Ramos (cell line): ENCODE measurements at regions not wholly inside any gene's neighbourhood (a gene's known extent, or its start where the extent isn't known, plus 50 kb on each side); places are given as distances from the start of the nearest gene placed in this dataset.

ENCODE experiments used
- in situ Hi-C: fragments of 300-500 bp; cut with MboI; formaldehyde crosslinking; loops from one replicate; pipeline ENCODE4 v1.14.3; 2022; ENCODE audit warnings: low sequenced_read_pairs; ENCODE audit not compliant: unreplicated experiment

DNA sequence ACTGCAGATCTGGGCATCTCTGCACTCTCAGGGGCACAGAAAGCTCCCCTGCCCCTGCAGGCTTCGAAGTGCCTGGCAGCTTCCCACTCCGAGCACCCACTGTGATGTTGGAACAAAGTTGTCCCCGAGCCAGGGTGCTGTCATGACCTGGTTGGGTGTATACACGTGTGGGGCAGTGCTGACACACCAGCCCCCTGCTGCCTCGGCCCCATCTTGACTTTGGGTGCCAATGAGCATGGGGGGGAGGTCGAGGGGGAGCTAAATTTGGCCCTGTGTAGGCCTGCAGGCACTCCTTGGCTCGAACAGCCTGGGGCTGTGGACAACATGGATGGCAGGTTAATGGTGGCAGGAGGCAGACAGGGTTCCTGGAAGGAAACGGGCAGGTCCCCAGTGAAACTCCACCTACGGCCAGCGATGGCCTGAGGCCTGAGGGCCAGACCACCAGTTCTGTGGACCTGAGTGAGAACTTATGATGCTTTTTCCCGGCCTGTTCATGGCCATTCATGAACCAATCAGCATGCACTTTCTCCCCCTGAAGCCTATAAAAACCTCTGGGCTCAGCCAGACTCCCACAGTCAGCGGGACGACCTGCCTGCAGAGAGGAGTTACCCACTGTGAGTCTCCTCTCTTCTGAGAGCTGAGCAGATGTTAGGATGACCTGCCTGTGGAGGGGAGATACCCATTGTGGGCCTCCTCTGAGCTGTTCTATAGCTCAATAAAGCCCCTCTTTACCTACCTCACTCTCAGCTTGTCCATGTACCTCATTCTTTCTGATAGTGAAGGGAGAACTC, 1029.1 kb upstream of the GBE1 start:
- in situ Hi-C loops: no loop called here

DNA sequence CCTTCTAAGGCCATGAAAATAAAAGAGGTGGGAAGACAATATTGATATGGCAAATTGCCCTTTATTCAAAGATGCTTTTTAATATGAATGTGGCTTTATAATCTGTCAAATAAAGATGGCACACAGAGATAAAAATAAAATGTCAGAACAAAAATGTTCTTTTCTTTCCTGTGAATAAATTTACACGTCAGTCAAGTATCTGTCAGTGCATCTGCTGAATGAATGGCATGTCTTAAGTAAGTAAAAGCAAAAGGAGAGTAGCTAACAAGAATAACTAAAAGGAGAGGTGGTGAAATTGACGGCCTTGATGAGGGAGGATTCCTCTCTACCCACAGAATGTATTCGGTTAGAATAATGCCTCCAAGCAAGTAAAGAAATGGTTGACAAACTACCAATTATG, 1021.7 kb upstream of the GBE1 start:
- in situ Hi-C loops: no loop called here

DNA sequence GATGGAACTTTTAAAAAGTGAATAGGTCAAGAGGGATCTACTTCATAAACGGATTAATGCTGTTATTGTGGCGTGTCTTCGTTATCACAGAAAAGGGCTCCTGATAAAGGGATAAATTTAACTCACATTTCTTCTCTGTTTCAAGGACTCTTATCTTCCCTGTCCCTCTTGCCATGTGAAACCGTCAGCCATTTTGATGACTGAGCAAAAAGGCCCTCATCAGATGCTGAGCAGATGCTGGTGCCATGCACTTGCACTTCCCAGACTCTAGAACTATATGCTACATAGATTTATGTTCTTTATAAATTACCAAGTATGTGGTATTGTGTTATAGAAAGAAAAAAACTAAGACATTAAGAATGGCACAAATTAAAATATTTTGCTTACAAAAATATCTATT, 1011.8 kb upstream of the GBE1 start:
- in situ Hi-C loops: no loop called here

GRCh38 chr3:82764521-82764920, 1003.1 kb upstream of the GBE1 start:
- in situ Hi-C loops: no loop called here

DNA sequence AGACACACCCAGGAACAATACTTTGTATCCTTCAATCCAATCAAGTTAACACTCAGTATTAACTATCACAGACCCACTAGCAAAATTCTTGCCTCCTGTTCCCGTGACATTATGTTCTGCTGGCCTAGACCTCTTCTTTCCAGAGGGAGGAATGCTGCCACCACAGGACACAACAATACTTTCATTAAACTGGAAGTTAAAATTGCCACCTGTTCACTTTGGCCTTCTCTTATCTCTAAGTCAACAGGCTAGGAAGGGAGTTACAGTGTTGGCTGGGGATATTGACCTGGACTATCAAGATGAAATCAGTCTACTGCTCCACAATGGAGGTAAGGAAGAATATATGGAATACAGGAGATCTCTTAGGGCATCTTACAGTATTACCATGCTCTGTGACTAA, 1000.4 kb upstream of the GBE1 start:
- in situ Hi-C loops: no loop called here

GRCh38 chr3:82745544-82745943, 984.1 kb upstream of the GBE1 start:
- in situ Hi-C loops: no loop called here

DNA sequence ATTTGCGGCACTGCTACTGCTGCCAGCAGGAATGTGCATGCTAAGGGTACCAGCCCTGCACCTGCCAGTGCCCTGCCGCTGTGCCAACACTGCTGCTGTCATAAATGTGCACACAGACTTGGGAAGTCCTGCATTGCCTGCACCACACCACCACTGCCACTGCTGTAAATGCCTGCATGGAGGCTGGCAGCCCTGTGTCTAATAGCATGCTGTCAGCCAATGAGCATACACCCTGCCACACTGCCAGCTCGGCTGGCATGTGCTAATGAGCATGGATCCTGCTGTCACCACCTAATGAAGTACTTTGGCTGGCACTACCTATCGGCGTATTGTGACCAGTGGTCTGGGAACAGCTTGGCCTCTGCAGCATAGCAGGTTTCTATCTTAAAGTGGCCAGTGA, 981.8 kb upstream of the GBE1 start:
- in situ Hi-C loops: no loop called here

- in situ Hi-C loops: no loop called here
Observed at GRCh38 chr3:82741346-82741745, 979.9 kb upstream of the GBE1 start.

DNA sequence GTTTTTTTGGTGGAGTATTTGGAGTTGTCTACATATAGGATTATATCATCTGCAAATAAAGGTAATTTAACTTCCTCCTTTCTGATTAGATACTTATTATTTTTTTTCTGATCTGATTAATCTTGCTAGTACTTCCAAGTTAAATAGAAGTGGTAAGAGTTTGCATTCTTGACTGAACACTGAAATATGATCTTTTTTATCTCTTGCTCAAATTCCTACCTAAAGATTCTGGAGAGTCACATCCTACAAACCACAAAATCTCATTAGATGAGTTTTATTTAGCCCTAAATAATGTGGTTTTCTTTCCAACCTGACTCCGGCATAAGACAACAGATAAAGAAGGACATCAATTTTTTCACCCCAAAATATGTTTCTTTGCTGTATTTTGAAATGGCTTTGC, 977.9 kb upstream of the GBE1 start:
- in situ Hi-C loops: no loop called here

GRCh38 chr3:82736696-82737277, 975.3 kb upstream of the GBE1 start:
- in situ Hi-C loops: no loop called here

- in situ Hi-C loops: no loop called here
Observed at GRCh38 chr3:82715091-82715856, 953.8 kb upstream of the GBE1 start.

DNA sequence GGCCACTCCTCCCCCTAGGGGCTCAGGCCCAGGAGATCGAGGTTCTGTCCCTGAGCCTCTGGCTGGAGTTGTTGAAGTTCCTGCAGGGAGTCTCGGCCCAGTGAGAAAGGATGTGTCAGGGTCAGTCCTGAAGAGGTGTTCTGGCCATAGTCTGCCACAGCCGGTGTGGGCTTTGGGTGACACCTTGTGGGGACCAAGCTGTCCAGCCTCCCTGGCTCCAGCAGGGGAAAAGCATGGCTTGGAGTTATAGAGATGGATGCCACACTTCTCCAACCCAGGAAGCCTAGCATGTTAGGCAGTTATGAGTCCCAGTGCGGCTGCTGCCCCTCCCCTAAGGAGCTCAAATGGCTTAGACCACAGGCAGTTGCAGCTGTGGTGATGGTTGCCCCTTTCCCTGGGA, 945.6 kb upstream of the GBE1 start:
- in situ Hi-C loops: no loop called here

DNA sequence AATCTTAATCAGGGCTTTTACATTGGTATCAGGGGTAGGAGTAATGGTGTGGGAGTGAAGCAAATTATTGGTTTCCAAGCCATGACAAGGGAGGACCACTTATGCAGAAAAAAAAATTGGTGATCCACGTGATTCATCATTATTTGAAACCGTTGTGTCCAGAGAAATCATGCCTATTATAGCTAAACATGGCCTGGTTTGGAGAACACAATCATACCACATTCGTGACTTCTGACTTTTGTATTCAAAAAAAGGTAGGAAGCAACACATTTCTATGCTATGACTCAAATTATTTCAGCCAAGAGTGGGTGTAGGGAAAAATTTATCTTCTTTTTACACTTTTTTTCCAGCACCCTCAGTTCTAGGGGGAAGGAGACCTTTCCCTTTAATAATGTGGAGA, 924.3 kb upstream of the GBE1 start:
- in situ Hi-C loops: no loop called here

DNA sequence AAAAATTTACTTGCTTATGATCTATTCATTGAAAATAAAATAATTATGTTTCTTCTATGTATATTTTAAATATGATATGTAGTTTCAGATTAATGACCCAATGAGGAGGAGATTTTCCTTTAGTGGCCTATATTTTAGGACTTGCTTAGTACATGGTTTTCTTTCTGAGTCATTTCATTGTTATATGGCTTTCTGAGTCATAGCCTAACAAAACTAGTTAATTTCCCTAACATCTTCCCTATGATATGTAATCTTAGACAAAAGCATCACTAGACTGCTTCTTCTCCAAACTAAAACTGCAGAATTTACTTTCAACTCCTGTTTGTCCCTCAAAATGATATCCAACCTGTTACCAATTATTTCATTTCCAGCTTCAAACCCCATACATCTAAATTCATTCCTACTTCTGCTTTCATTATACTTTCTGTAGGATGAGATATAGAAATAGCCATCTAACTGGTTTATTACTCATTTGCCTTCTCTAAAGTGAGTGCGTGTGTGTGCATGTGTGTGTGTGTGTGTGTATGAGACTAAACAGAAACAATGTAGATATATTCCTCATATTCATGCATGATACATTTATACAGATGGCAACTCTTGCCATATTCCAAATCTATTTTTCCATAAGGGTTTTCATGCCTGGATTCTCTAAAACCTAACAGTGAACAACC, 915.0 kb upstream of the GBE1 start:
- in situ Hi-C loops: no loop called here

DNA sequence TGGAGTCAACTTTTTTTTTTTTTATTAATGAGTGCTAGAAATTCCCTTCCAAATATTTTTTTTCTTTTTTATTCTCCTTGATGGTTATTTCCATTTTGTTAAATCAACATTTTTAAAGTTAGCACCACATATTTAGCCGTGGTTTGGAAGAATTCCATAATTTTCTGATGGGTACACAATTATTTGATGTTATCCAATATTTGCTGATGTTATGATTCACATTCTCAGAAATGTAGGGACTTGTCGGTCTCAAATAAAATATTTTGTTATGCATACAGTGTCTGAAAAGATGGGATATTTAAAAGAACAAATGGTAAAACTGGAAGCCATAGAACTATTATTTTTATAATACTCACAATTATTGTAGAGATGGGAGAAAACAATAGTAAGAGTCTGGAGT, 911.5 kb upstream of the GBE1 start:
- in situ Hi-C loops: no loop called here

GRCh38 chr3:82671466-82671865, 910.0 kb upstream of the GBE1 start:
- in situ Hi-C loops: no loop called here

GRCh38 chr3:82654708-82655107, 893.3 kb upstream of the GBE1 start:
- in situ Hi-C loops: no loop called here

GRCh38 chr3:82643948-82644347, 882.5 kb upstream of the GBE1 start:
- in situ Hi-C loops: no loop called here

GRCh38 chr3:82641701-82642100, 880.3 kb upstream of the GBE1 start:
- in situ Hi-C loops: no loop called here

DNA sequence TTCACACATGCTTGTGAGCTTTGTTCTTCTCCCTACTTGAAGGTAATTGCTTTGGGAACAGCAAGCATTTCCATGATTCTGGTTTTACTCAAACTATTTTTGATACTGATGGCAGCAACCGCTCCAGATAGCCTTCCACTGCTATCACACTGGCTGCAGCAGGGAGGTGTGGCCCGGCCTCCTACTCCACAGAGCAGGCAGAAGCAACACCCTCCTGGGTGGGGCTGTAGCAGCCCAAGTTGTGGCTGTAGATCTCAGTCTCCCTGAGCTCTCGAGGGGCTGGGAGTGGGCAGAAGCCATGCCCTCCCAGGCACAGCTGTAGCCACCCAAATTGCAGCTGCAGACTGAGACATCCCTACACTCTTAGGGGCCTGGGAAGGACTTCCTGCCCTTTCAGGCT, 878.8 kb upstream of the GBE1 start:
- in situ Hi-C loops: no loop called here

- in situ Hi-C loops: no loop called here
Observed at GRCh38 chr3:82637574-82637973, 876.1 kb upstream of the GBE1 start.
